ENCODE measurements at regions not wholly inside any gene's neighbourhood (a gene's known extent, or its start where the extent isn't known, plus 50 kb on each side); places are given as distances from the start of the nearest gene placed in this dataset.

GRCh38 chr12:115571446-115571845, 706.0 kb downstream of the MED13L start:
- Histone ChIP-seq H3F3A (ENCODE audit: insufficient read depth, low read length, poor library complexity, severe bottlenecking) (no peaks in the 10 kb centered on the region), H3K9ac (ENCODE audit: low read length) (no peak overlapping the region), H3K27ac (ENCODE audit: low read length) (no peak overlapping the region), H2AFZ (ENCODE audit: low read depth, low read length) (no peak overlapping the region), H3K79me2 (replicated peaks; ENCODE audit: insufficient read depth, low read length) (no peaks in the 10 kb centered on the region), H3K4me2 (ENCODE audit: low read length) (no peak overlapping the region), H3K9me3 (ENCODE audit: low read length) (no peaks in the 10 kb centered on the region), H3K36me3 (ENCODE audit: insufficient read depth, low read length) (no peaks in the 10 kb centered on the region), H3K27me3 (ENCODE audit: insufficient read depth, low read depth, low read length) (no peaks in the 10 kb centered on the region), H4K20me1 (ENCODE audit: insufficient read depth) (no peaks in the 10 kb centered on the region), H3K9me2 (ENCODE audit: insufficient read depth, low read length) (no peaks in the 10 kb centered on the region), H3K4me3 (ENCODE audit: low read length) (no peak overlapping the region)
- TF ChIP-seq REST (IDR thresholded peaks at IDR 0.05; ENCODE audit: borderline replicate concordance) (no peak), CTCF (IDR thresholded peaks at IDR 0.05; ENCODE audit: poor library complexity, severe bottlenecking) (no peak), MXI1 (conservative IDR thresholded peaks at IDR 0.05; ENCODE audit: poor library complexity, severe bottlenecking) (no peak), RAD21 (conservative IDR thresholded peaks at IDR 0.05) (no peak), TAF1 (IDR thresholded peaks at IDR 0.05; ENCODE audit: low read depth) (no peak), SMC3 (conservative IDR thresholded peaks at IDR 0.05; ENCODE audit: poor library complexity) (no peak), EZH2 (IDR thresholded peaks at IDR 0.05; ENCODE audit: borderline replicate concordance, insufficient read depth, low read length, poor library complexity, severe bottlenecking) (no peak), EP300 (conservative IDR thresholded peaks at IDR 0.05; ENCODE audit: poor library complexity, severe bottlenecking) (no peak), POLR2AphosphoS5 (IDR thresholded peaks at IDR 0.05) (no peak)

GRCh38 chr12:115571027-115571426, 706.5 kb downstream of the MED13L start:
- Histone ChIP-seq H3K9me3 (ENCODE audit: low read length) (no peaks in the 10 kb centered on the region), H3K4me2 (ENCODE audit: low read length) (no peak overlapping the region), H3K27ac (ENCODE audit: low read length) (no peak overlapping the region), H3F3A (ENCODE audit: insufficient read depth, low read length, poor library complexity, severe bottlenecking) (no peaks in the 10 kb centered on the region), H3K9me2 (ENCODE audit: insufficient read depth, low read length) (no peaks in the 10 kb centered on the region), H3K4me3 (ENCODE audit: low read length) (no peak overlapping the region), H3K36me3 (ENCODE audit: insufficient read depth, low read length) (no peaks in the 10 kb centered on the region), H2AFZ (ENCODE audit: low read depth, low read length) (no peak overlapping the region), H3K27me3 (ENCODE audit: insufficient read depth, low read depth, low read length) (no peaks in the 10 kb centered on the region), H3K9ac (ENCODE audit: low read length) (no peak overlapping the region), H4K20me1 (ENCODE audit: insufficient read depth) (no peaks in the 10 kb centered on the region), H3K79me2 (replicated peaks; ENCODE audit: insufficient read depth, low read length) (no peaks in the 10 kb centered on the region)
- TF ChIP-seq TAF1 (IDR thresholded peaks at IDR 0.05; ENCODE audit: low read depth) (no peak), REST (IDR thresholded peaks at IDR 0.05; ENCODE audit: borderline replicate concordance) (no peak), EZH2 (IDR thresholded peaks at IDR 0.05; ENCODE audit: borderline replicate concordance, insufficient read depth, low read length, poor library complexity, severe bottlenecking) (no peak), CTCF (IDR thresholded peaks at IDR 0.05; ENCODE audit: poor library complexity, severe bottlenecking) (no peak), RAD21 (conservative IDR thresholded peaks at IDR 0.05) (no peak), POLR2AphosphoS5 (IDR thresholded peaks at IDR 0.05) (no peak), SMC3 (conservative IDR thresholded peaks at IDR 0.05; ENCODE audit: poor library complexity) (no peak), EP300 (conservative IDR thresholded peaks at IDR 0.05; ENCODE audit: poor library complexity, severe bottlenecking) (no peak), MXI1 (conservative IDR thresholded peaks at IDR 0.05; ENCODE audit: poor library complexity, severe bottlenecking) (no peak)
